HG02588 (cell line): ENCODE measurements at regions not wholly inside any gene's neighbourhood (a gene's known extent, or its start where the extent isn't known, plus 50 kb on each side); places are given as distances from the start of the nearest gene placed in this dataset.

Experiments
- ATAC-seq: cut with Tn5 transposase; IDR thresholded peaks from one replicate; pipeline ENCODE4 v1.9.1; 2021; ENCODE audit warnings: mild to moderate bottlenecking, moderate library complexity; ENCODE audit not compliant: unreplicated experiment

DNA sequence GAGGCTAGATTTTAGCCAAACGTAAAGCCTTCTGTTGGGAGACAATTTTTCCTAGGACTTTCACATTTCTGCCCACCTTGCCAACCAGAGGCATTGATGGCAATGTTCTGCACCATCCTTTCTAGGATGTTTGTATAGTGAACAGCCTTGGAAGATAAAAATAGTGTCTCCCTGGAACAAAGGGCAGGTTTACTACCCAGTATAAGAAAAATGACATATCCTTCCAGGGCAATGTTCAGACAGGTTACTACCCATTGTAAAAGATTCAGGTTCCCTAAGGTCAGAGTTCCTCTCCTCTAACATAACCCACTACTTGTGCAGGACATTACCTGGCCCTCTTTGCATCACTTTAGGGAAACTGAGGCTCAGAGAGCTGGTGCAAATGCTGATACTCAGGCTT, 248.2 kb upstream of the VEPH1 start:
- ATAC-seq: no peak

GRCh38 chr3:157746391-157746790, 243.2 kb upstream of the VEPH1 start:
- no peak for ATAC-seq

DNA sequence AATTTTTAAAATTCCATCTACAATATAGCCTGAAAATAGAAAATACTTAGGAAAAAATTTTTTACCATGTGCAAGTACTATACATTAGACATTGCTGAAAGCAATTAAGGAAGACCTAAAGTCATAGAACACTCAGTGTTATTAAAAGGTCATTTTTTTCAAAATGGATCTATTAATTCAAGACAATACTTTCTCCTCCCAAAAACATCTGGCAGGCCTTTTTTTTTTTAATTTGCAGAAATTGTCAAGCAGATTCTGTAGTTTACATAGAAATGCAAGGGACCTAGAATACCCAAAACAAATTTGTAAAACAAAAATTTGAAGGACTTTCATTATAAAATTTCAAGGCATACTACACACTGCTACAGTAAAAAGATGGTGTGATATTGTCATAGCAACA, 238.4 kb upstream of the VEPH1 start:
- ATAC-seq: no peak

GRCh38 chr3:157738441-157738840, 235.2 kb upstream of the VEPH1 start:
- no peak for ATAC-seq

GRCh38 chr3:157718800-157719199, 215.6 kb upstream of the VEPH1 start:
- ATAC-seq: no peak

DNA sequence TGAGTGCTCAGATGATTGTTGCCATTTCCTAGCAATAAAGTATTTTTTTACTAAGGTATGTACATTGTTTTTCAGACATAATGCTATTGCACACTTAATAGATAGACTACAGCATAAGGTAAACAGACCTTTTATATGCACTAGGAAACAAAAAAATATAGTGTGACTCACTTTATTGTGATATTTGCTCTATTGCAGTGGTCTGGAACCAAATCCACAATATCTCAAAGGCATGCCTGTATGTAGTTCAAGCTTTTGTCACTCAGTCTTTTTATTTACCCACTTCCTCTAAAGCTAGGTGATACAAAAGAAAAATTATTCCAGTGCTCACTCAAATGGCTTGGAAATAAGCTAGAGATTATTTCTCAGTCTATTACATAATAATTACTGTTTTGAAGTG, 209.9 kb upstream of the VEPH1 start:
- no peak for ATAC-seq

GRCh38 chr3:157705258-157705657, 202.0 kb upstream of the VEPH1 start:
- no peak for ATAC-seq

DNA sequence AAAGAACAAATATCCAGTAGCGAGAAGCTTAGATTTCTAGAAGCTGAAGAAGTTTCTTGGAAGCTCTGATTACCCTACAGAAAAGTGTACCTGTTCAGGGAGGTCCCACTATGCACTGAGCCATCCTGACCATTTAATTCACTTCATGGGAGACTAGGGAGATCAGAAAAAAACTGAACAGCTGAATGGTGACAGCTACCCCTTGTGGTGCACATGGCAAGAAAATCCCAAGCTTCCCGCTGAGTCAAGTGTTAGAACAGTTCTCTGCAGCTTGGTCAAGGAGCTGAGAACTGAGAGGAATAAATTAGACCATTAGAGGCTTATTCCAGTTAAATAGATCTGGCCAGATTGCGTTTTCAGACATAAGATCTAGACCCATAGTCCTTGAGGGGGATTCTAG, 197.2 kb upstream of the VEPH1 start:
- ATAC-seq: no peak

- ATAC-seq: no peak
Observed at GRCh38 chr3:157695586-157695985, 192.4 kb upstream of the VEPH1 start.

GRCh38 chr3:157695103-157695502, 191.9 kb upstream of the VEPH1 start:
- ATAC-seq: no peak

DNA sequence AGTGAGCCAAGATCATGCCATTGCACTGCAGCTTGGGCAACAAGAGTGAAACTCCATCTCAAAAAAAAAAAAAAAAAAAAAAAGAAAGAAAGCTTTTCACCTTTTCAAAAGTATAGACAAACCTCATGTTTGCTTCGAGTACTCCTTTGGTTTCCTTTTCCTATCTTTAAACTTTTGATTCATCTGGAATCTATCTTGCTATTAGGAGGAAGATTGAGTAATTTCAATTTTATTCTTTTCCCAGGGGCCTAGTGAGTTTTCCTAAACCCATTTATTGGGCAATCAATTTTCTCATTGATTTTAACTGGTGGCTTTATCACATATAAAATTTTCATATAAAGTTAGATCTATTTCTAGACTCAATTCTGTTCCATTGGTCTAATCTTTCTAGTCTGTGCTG, 190.5 kb upstream of the VEPH1 start:
- no peak for ATAC-seq

GRCh38 chr3:157692468-157692867, 189.3 kb upstream of the VEPH1 start:
- peak; percentile 50 for ATAC-seq

DNA sequence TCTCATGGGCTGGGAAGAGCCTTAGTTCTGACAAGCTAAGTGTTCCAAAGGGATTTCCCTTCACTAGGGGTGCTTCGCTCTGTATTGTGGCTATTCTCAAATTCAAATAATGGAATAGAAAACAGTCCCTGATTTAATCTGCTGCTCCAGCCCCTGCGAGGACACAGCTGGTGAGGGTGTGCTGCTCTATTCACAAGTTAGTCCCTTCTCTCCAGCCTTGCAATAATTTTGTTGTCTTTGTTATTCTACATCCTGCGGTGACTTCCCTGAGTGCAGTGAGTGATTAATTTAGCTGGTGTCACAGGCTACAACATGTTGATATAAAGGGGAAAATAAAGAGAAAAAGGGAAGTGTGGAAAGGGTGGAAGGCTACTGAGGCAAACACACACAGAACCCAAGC, 180.5 kb upstream of the VEPH1 start:
- no peak for ATAC-seq

DNA sequence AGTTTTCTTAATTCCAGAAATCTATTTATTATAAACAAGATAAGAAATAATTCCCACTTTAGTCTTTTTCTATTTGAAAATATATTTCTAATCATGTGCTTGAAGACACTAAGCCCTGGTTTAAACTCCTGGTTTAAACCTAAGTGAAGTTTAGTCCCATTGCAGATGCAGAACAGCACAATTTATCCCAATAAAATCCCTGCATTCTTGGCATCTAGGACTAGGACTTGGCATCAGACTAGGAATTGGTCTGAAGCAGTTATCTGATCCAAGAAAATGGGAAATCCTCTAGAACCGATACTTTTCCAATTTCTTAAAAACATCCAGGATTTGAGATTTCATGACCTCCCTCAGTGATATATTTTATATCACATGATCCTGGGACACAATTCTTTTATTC, 168.8 kb upstream of the VEPH1 start:
- no peak for ATAC-seq

GRCh38 chr3:157671656-157672055, 168.4 kb upstream of the VEPH1 start:
- no peak for ATAC-seq

- ATAC-seq: no peak
Observed at GRCh38 chr3:157669416-157669815, 166.2 kb upstream of the VEPH1 start.

- no peak for ATAC-seq
Observed at GRCh38 chr3:157667493-157667892, 164.3 kb upstream of the VEPH1 start.

GRCh38 chr3:157662171-157662570, 159.0 kb upstream of the VEPH1 start:
- ATAC-seq: no peak

DNA sequence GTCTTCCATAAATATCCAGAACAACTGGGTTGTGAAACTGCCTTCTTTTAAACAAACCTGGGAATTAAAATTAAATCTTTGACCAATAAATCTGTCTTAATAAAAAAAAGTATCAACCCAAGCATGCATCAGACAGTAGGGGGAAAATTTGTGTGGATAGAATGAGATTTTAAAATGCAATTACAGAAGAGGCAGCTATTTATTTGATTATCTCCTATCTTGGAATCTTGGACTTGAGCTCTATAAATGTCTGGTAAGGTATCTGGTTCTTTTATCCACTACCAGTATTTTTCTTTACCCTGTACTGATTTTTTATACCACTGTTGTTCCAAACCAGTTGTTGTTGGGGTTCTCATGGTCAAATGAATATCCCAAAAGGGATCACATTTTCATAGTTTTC, 157.6 kb upstream of the VEPH1 start:
- no peak for ATAC-seq

DNA sequence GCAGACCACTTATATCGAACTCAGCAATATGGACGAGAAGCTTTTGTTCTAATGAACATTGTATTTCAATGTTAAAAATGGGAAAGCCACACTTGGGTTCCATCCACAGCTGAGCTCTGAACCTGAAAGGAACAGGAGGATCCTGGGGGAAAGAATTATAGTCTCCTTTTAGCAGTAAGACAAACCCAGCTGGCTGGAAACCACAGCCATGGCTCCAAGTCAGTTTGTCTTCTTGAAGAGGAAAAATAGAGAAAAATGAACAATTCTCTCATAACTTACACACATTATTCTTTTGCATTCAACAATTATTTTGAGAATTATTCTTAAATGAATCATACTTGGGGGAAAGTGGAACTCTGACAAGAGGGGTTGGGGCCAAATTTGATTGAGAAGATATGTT, 149.2 kb upstream of the VEPH1 start:
- no peak for ATAC-seq

GRCh38 chr3:157650699-157651098, 147.5 kb upstream of the VEPH1 start:
- no peak for ATAC-seq

DNA sequence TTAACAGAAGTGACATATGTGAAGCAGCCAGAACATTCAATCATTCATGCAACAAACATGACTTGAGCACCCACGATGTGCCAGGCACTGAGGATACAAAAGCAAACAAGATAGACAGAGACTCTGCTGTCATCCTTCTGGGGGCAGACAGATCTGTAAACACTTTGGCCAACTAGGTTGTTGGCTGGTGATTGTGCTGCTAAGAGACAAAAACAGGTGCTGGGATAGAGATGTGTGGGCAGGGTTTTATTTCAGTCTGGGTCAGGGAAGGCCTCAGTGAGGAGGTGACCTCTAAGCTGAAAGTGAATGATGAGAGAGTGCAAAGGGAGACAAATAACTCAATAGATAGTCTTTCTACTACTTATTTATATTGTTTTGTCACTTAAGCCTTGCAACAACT, 147.0 kb upstream of the VEPH1 start:
- ATAC-seq: no peak

DNA sequence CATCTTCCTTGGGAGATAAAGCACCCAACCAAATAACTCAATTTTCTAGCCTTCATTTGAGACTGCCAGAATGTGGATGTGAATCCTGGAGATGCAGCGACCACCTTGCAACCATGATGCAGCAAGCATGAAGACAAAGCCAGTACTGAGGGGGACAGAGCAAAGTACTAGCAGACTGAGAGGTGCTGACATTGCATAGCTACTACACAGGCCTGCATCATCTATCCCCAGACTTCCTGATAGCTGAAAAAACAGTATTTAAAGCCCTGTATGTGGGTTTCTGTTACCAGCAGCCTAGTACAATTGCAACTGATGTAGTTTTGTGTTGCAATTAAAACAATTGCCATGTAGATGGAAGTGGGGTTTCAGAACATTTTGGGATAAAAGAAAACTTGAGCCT, 146.3 kb upstream of the VEPH1 start:
- no peak for ATAC-seq

DNA sequence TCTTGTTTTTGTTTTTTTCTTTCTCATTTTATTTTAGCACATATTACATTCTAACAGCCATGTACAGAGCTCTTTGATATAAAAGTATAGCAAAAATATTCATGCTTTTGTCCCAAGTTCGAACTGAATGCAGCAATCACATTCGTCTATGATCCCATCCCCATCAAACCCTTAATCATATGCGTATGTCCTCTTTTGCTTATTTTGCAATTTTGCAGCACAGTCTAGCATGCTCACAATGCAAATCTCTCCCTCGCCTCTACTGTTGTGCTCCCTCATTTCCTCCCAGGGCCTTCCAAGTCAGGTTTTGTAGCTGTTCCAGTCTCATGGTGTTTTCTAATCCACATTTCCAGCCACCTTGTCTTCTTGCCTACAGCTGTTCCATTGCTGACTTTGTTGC, 144.6 kb upstream of the VEPH1 start:
- ATAC-seq: no peak
